ENCODE measurements at regions not wholly inside any gene's neighbourhood (a gene's known extent, or its start where the extent isn't known, plus 50 kb on each side); places are given as distances from the start of the nearest gene placed in this dataset.

- no peak for DNase-seq
- intact Hi-C loops (cut with DNase I) = no loop called here
Measured at GRCh38 chr1:83112248-83112885, 886.6 kb downstream of the TTLL7 start.

DNA sequence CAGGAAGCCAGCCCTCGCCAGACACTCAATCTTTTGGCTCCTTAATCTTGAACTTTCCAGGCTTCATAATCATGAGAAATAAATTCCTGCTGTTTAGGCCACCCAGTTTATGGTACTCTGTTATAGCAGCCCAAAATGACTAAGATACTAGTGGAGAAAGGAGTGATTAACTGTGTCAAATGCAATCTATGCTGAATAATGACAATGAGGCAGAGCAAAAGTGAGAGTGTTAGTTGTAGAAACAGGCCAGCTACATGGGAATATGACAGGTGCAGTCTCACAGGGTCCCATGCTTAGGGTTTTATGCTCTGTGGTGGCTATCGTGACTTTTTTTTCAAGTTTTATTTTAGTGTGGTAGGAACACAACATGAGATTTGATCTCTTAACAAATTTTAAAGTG, 888.8 kb downstream of the TTLL7 start:
- DNase-seq = no peak
- intact Hi-C loops (cut with DNase I) = no loop called here

DNA sequence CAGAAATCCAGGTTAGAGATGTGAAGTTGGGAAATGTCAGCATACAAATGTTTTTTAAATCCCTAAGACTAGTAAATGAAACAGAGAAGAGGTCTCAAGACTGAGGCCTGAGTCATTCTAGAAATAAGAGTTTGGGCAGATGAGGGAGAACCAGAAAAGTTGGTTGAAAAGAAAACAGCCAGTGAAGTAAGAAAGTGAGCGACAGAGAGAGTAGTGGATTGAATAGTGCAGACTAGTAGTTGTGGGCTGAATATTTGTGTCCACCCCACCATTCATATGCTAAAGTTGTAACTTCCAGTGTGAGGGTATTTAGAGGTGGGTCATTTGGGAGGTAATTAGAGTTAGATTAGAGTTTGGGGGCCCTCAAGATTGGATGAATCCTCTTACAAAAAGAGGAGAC, 889.2 kb downstream of the TTLL7 start:
- no peak for DNase-seq

GRCh38 chr1:83104558-83104957, 894.4 kb downstream of the TTLL7 start:
- intact Hi-C loops (cut with DNase I) = no loop called here

More for the DNA sequence above, 889.2 kb downstream of the TTLL7 start:
- intact Hi-C loops (cut with DNase I) = no loop called here

DNA sequence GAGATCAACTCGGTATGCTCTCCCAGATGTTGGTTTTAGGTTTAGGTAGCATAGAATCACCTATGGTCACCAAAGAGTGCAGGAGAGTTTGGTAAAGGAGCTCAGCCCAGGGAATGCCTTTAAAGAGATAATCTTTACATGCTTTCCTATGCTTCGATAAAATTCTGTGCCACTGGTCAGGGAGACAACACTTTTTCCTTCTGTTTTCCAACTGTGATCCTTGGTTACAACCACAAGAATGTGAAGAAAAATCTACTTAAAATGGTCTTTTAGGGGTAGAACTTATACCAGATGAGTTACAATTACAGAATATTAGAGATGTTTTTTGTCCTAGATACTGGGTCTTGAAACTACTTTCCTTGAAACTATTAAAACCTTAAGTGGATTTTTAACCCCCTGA, 895.6 kb downstream of the TTLL7 start:
- intact Hi-C loops (cut with DNase I) = no loop called here
- DNase-seq = no peak

More at GRCh38 chr1:83104558-83104957, 894.4 kb downstream of the TTLL7 start:
- no peak for DNase-seq

DNA sequence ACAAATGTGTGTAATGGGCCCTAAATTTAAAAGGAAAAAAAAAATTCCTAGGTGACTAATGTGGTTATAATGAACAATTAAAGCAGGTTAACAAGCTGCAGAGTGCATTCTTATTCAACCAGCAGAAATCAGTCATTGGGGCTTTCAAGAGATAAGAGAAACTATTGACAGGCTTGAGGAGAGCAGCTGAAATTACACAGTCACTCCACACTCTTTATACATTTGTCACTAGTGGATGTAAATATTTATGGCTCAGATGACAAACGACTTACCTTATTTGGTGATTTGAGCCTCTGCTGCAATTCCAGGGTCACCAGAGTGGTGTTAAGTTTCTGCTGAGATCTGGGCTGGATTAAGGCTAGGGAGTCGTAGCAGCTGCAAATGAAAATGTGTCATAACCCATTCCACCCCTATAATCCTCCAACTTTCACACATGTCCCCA, 896.3 kb downstream of the TTLL7 start:
- DNase-seq = no peak
- intact Hi-C loops (cut with DNase I) = no loop called here

DNA sequence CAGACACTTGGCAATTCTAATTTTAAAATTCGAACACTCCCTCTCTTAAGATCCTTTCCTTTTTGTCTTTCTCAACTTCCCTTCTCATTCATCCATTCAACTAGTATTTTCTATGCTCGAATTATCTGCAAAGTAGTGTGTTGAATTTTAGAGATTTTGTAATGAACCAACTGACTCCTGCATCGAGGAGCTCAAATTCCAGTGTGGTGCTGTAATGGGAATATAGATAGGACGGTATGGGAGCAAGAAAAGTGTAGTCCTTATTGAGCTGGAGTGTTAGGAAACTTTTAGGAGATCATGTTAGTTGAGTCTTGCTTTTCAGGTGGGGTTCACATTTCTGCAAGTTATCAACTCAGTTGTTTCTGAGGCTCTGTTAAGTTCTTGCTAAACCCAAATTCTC, 897.5 kb downstream of the TTLL7 start:
- intact Hi-C loops (cut with DNase I) = no loop called here

GRCh38 chr1:83100133-83100532, 898.8 kb downstream of the TTLL7 start:
- DNase-seq = no peak
- intact Hi-C loops (cut with DNase I) = no loop called here

More for the DNA sequence above, 897.5 kb downstream of the TTLL7 start:
- no peak for DNase-seq

DNA sequence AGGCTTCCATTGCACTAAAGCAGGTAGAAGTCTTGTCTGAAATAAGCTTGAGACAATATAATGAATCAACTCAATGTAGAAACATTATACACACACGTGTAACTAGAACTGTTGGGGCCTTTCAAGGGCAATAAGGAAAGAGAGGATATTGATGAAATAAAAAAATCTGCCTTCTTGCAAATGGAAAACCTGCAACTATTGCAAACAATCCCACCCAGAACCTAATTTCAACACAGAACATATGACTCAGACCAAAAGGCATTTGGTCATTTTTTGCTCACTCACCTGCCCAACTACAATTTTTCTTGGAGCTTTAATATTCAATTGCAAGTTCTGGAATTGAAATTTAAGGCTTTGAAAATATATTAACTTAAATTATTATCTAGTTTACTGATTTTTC, 900.1 kb downstream of the TTLL7 start:
- DNase-seq = no peak
- intact Hi-C loops (cut with DNase I) = no loop called here

DNA sequence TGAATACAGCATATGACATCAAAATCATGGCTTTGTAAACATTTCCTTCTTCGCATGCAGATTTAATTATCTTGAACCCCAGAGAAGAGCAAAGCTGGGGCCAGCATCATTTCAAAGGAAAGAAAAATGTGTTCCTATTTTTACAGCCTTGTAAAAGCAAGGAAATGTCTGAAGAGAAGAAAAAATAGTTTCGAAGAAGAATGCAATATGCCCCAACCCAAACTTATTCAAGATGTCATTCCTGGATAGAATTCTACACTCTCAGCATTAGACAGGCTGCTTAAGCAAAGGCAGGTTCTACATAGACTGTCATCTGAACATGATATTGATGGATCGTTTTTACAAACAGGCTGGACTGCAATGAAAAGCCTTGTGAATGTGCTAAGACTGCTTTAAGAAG, 900.8 kb downstream of the TTLL7 start:
- DNase-seq = no peak
- intact Hi-C loops (cut with DNase I) = no loop called here

DNA sequence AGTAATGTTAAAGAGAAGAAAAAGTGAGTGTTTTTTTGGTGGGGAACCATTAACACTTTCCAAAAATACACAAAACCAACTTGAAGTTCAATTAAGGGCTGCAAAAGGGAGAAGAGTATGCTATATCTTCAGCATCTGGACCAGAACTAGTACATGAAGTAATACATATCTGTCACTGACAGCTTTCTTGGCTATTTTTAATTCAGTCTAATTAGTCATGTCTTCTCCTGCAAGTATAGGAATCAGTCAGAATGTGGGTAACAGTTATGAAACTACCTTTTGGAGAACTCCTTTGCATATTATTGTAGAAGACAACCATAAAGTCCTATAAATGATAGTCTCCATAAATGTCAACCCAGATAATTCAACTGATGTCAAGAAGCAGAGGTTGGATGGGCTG, 901.2 kb downstream of the TTLL7 start:
- DNase-seq = no peak
- intact Hi-C loops (cut with DNase I) = no loop called here

GRCh38 chr1:83095570-83095969, 903.4 kb downstream of the TTLL7 start:
- no peak for DNase-seq
- intact Hi-C loops (cut with DNase I) = no loop called here

- no peak for DNase-seq
- intact Hi-C loops (cut with DNase I) = no loop called here
Measured at GRCh38 chr1:83090195-83090594, 908.7 kb downstream of the TTLL7 start.

- intact Hi-C loops (cut with DNase I) = no loop called here
Measured at GRCh38 chr1:83087851-83088250, 911.1 kb downstream of the TTLL7 start.

DNA sequence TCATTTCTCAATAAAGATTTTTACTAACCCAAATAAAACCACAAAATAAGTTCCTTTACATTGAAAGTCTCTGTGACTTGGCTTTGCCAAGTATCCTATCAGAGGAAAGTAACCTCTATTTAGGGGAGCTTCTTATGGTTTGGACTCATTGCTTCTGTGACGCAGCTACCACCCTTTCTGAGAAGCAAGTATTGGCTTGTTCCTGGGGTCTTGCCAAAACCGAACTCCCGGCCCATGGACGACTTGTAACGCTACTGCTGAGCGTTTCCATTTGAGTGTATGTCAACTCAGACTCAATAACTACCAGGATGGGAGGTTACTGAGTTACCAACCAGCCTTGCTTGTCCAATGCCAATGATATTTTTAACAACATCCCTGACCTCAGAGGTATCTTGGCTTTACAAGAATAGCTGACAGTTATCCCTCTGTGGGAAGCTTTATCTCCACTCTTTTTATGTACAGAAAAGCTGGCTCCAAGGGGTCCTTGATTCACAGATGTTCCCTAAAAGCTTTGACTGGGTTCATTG, 911.9 kb downstream of the TTLL7 start:
- no peak for DNase-seq
- intact Hi-C loops (cut with DNase I) = no loop called here

More at GRCh38 chr1:83087851-83088250, 911.1 kb downstream of the TTLL7 start:
- DNase-seq = no peak

DNA sequence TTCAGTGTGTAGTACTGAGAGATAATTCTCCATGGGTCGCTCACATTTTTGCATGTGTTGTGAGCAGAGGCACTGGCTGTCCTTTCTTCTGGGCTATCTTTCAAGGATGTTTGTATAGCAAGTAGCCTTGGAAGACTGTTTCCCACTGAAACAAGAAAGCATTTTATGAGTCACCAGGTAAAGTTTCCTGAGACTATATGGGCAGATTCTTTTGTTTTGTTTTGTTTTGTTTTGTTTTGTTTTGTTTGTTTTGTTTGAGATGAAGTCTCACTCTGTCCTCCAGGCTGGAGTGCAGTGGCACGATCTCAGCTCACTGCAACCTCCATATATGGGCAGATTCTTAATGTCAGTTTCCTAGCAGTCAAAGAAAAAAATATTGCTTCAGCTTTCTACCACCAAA, 912.6 kb downstream of the TTLL7 start:
- DNase-seq = no peak
- intact Hi-C loops (cut with DNase I) = no loop called here

DNA sequence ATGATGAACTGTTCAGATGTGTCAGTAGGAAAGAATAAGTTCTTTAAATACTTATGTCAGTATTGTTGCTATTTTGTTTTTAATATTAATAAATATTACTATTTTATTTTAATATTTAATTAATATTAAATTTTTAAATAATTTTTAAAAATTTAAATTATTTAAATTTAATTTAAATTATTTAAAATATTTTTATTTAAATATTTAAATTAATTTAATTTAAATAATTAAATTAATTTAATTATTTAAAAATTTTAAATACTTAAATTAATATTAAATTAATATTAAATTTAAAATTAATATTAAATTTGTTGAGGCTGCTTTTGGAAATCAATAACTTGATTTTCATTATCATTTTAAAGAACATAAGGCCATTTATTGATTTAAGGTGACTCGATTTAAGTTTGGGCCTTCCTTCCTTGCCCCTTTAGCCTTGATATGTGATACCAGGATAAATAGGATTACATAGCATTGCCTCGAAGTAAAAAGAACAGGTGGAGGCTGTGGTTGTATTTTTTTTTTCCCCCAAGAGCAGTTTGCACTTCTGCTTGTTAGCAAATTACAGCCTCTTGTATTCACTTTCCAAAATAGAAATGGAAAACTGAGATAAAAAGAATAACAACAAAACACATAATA, 915.2 kb downstream of the TTLL7 start:
- intact Hi-C loops (cut with DNase I) = no loop called here
- no peak for DNase-seq

- DNase-seq = no peak
- intact Hi-C loops (cut with DNase I) = no loop called here
Measured at GRCh38 chr1:83077411-83077810, 921.5 kb downstream of the TTLL7 start.

DNA sequence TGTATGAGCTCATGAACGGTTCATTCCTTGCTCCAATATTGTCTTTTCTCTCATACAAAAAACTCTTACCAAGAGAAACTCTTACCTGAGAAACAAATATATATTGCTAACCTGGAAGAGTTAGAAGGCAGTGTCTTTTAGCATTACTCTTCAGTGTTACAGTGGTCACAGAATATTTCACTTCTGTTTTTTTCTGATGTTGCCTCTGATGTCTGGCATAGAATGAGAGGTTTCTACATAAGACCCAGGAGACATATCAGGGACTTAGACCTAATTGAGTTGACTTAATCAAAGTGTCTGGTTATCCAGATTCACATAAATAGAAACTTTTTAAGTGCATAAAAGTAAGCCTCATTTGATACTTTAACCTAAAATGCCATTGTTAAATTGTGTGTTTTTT, 923.8 kb downstream of the TTLL7 start:
- DNase-seq = no peak
- intact Hi-C loops (cut with DNase I) = no loop called here

GRCh38 chr1:83067954-83068353, 931.0 kb downstream of the TTLL7 start:
- intact Hi-C loops (cut with DNase I) = no loop called here
- DNase-seq = no peak

GRCh38 chr1:83065952-83066727, 932.8 kb downstream of the TTLL7 start:
- DNase-seq = no peak
- intact Hi-C loops (cut with DNase I) = no loop called here

Measured in posterior cingulate gyrus (tissue), 11 donors.